ENCODE measurements at regions not wholly inside any gene's neighbourhood (a gene's known extent, or its start where the extent isn't known, plus 50 kb on each side); places are given as distances from the start of the nearest gene placed in this dataset.

DNA sequence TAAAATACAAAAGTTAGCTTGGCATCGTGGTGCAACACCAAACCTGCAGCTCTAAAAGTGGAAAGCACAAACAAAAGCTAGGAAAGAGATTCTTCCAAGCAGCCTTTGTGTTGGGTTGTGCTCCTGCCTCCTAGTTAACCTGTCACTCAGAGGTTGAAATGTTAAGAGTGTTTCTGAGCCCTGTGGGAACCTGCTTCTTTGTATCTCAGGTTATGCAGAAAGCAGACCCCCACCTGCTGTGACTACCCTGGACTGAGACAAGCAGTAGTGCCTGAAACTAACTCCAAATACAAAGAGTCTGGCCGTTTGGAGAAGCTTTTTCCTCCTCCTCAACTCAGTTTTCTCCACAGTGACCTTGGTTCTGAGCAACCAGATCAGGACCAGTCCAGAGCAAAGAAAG lies 158.4 kb upstream of the CSNK1A1L start:
- H3K36me3 Mint-ChIP-seq (ENCODE audit: low read depth) = no peaks in the 10 kb centered on the region
- DNase-seq = no peak
- H3K27me3 Mint-ChIP-seq (ENCODE audit: low read depth) = no peaks in the 10 kb centered on the region
- CTCF ChIA-PET = no interaction called here
- no peaks in the 10 kb centered on the region for H3K4me1 Mint-ChIP-seq (ENCODE audit: low read depth)
- intact Hi-C loops (cut with micrococcal nuclease) = no loop called here
- no peak overlapping the region for H3K4me3 Mint-ChIP-seq
- H3K9me3 Mint-ChIP-seq = peaks cover 10% of the 10 kb centered on the region
- no peak overlapping the region for H3K27ac Mint-ChIP-seq

DNA sequence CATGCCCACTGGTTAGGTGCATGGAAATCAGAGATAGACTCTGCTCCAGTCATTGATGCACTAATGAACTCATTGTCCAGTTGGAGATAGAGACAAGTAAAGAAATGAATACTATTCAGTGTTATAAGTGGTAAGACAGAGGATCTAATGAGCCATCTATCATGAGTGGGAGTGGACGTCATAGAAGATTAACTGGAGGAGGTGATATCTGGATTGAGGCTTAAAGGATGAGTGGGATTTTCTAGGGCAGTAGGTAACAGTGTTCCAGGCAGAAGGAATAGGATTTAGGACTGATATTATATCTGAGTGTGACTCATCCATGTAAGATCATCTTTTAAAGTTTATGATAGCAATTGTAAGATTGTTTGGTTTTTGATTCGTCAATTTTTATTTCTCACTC lies 152.2 kb upstream of the CSNK1A1L start:
- no peak overlapping the region for H3K4me3 Mint-ChIP-seq
- no peak for DNase-seq
- H3K36me3 Mint-ChIP-seq (ENCODE audit: low read depth) = no peaks in the 10 kb centered on the region
- no peaks in the 10 kb centered on the region for H3K27me3 Mint-ChIP-seq (ENCODE audit: low read depth)
- H3K9me3 Mint-ChIP-seq = peaks cover 13% of the 10 kb centered on the region
- CTCF ChIA-PET = no interaction called here
- H3K27ac Mint-ChIP-seq = no peak overlapping the region
- intact Hi-C loops (cut with micrococcal nuclease) = no loop called here
- H3K4me1 Mint-ChIP-seq (ENCODE audit: low read depth) = no peaks in the 10 kb centered on the region

DNA sequence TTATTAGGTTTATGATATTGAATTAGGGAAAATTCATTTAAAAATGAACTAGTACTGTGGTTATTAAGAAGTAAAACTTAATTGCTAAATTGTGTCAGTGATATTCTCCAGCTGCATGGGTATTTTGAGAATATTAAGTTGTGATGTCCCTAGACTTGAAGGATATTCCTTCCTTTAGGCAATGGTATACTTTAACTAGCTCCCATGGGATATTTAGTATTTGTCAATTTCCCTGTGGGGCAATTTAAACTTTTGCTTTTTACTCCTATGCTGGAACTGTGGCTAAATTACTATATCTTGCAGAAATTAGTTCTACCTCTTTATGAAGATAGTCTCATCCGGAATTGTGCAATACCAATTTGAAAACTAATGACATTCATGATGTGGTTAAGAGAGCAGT lies 151.6 kb upstream of the CSNK1A1L start:
- no peak overlapping the region for H3K4me3 Mint-ChIP-seq
- no peaks in the 10 kb centered on the region for H3K4me1 Mint-ChIP-seq (ENCODE audit: low read depth)
- CTCF ChIA-PET = no interaction called here
- no peak overlapping the region for H3K27ac Mint-ChIP-seq
- intact Hi-C loops (cut with micrococcal nuclease) = no loop called here
- peaks cover 13% of the 10 kb centered on the region for H3K9me3 Mint-ChIP-seq
- no peak for DNase-seq
- H3K27me3 Mint-ChIP-seq (ENCODE audit: low read depth) = no peaks in the 10 kb centered on the region
- H3K36me3 Mint-ChIP-seq (ENCODE audit: low read depth) = no peaks in the 10 kb centered on the region

DNA sequence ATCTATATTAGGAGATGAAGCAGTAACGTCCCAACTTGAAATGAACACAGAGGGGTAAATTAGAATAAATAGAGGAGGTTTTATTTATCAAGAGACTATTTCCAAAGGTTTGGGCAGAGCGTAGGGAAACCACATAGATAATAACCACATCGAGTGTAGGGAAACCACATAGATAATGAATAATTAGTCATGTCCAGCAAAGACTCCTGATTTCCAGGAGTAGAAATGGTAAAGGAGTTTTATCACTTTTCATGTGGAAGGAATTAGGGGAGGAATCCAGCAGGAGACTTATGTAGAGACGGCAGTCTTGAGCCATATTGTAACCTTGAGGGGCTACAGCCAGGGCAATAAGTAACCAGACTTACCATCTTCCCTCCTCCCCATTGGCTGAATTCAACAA lies 136.3 kb upstream of the CSNK1A1L start:
- Mint-ChIP-seq H3K9me3 (peaks cover 14% of the 10 kb centered on the region), H3K4me3 (no peak overlapping the region), H3K4me1 (ENCODE audit: low read depth) (no peaks in the 10 kb centered on the region), H3K36me3 (ENCODE audit: low read depth) (no peaks in the 10 kb centered on the region), H3K27ac (no peak overlapping the region), H3K27me3 (ENCODE audit: low read depth) (no peaks in the 10 kb centered on the region)
- no peak for DNase-seq
- CTCF ChIA-PET = no interaction called here
- intact Hi-C loops (cut with micrococcal nuclease) = no loop called here

DNA sequence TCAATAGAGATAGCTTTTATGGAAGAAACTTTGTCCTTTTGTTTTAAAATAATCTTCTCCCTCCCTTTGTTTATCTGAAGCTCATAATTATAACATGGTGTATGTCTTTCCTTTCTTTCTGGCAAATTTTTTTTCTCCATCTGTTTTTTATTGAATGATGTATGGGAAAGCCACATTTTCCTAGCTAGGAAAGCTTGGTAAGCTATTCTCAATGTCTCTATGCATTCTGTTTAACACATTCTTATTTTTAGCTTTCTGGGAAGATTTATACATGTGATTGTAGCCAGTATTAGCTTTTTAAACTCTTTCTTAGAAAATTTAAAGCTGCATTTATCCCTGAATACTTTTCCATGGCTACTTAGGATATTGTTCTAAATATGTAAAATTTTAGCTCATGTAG lies 124.9 kb upstream of the CSNK1A1L start:
- Mint-ChIP-seq H3K36me3 (ENCODE audit: low read depth) (no peaks in the 10 kb centered on the region), H3K9me3 (peaks cover 10% of the 10 kb centered on the region), H3K4me3 (no peak overlapping the region), H3K27ac (no peak overlapping the region), H3K4me1 (ENCODE audit: low read depth) (no peaks in the 10 kb centered on the region), H3K27me3 (ENCODE audit: low read depth) (no peaks in the 10 kb centered on the region)
- intact Hi-C loops (cut with micrococcal nuclease) = no loop called here
- CTCF ChIA-PET = no interaction called here
- no peak for DNase-seq

DNA sequence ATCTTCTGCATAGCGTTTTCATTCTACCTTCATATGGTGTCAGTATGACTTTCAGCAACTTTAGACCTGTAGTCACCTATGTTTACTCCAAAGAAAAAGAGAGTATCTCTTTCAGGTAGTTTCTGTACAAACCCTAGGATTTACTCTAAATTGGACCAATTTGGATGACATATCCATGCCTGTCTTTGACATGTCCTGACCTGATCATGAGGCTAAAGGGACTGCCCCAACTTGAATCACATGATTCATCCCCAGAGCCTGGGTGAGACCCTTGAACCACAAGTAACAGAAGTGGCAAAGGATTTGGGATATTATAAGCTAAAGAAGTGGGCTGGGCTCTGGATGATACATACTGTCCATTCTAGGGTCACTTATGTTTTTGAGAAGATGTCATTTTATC lies 124.5 kb upstream of the CSNK1A1L start:
- DNase-seq = no peak
- no peaks in the 10 kb centered on the region for H3K4me1 Mint-ChIP-seq (ENCODE audit: low read depth)
- H3K36me3 Mint-ChIP-seq (ENCODE audit: low read depth) = no peaks in the 10 kb centered on the region
- no peak overlapping the region for H3K4me3 Mint-ChIP-seq
- CTCF ChIA-PET = no interaction called here
- H3K27me3 Mint-ChIP-seq (ENCODE audit: low read depth) = no peaks in the 10 kb centered on the region
- peaks cover 10% of the 10 kb centered on the region for H3K9me3 Mint-ChIP-seq
- intact Hi-C loops (cut with micrococcal nuclease) = no loop called here
- H3K27ac Mint-ChIP-seq = no peak overlapping the region

DNA sequence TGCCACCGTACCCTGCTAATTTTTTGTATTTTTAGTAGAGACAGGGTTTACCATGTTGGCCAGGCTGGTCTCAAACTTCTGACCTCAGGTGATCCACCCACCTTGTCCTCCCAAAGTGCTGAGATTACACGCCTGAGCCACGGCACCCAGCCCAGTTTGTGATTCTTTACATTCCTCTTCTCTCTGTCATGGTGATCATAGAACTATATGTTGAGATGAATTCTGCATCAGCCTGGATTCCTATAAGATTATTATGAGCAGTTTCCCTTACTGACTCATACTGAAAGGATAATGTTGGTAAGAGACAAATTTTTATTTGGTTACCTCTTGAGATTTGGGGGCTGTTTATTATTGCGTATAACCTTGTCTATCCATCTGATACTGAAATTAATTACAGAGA lies 121.5 kb upstream of the CSNK1A1L start:
- CTCF ChIA-PET = no interaction called here
- no peaks in the 10 kb centered on the region for H3K27me3 Mint-ChIP-seq (ENCODE audit: low read depth)
- no peak for DNase-seq
- peaks cover 11% of the 10 kb centered on the region for H3K9me3 Mint-ChIP-seq
- no peak overlapping the region for H3K4me3 Mint-ChIP-seq
- H3K36me3 Mint-ChIP-seq (ENCODE audit: low read depth) = no peaks in the 10 kb centered on the region
- H3K27ac Mint-ChIP-seq = no peak overlapping the region
- intact Hi-C loops (cut with micrococcal nuclease) = no loop called here
- H3K4me1 Mint-ChIP-seq (ENCODE audit: low read depth) = no peaks in the 10 kb centered on the region

DNA sequence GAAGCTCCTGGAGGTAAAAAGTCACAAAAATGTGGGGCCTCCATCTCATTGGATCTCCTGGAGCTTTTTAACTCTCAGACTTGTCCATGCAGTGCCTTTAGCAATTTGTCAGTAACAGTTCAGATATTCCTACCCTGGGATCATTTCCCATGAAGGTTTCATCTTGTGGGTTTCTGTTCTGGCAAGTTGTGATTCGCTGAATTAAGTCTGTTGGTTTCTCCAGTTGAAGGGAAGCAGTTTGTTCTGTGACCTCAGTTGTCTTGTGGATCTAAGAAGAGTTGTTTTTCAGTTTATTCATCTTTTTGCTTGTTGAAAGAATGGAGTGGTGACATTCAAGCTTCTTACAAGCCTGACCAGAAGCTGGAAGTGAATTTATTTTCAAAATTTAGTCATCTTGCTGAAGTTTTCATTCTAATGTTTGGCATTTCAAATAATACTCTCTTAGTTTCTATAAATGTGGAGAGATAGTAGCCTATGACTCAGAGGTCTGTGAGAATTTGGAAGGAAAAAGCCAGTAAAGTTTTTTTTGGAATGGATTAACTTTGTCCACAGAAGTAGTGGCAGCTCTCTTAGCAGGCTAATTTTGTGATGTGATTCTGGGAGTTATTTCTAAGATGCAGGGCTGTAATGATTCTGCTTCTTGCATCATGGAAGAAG lies 120.1 kb upstream of the CSNK1A1L start:
- Mint-ChIP-seq H3K27ac (no peak overlapping the region), H3K36me3 (ENCODE audit: low read depth) (no peaks in the 10 kb centered on the region), H3K27me3 (ENCODE audit: low read depth) (no peaks in the 10 kb centered on the region), H3K9me3 (peaks cover 11% of the 10 kb centered on the region), H3K4me3 (no peak overlapping the region), H3K4me1 (ENCODE audit: low read depth) (no peaks in the 10 kb centered on the region)
- DNase-seq = no peak
- intact Hi-C loops (cut with micrococcal nuclease) = no loop called here
- CTCF ChIA-PET = interaction anchor here (0.6 kb wide), 1 partner anchor 18 kb away, joined by 3 read pairs; no protein-coding TSS in a partner anchor

DNA sequence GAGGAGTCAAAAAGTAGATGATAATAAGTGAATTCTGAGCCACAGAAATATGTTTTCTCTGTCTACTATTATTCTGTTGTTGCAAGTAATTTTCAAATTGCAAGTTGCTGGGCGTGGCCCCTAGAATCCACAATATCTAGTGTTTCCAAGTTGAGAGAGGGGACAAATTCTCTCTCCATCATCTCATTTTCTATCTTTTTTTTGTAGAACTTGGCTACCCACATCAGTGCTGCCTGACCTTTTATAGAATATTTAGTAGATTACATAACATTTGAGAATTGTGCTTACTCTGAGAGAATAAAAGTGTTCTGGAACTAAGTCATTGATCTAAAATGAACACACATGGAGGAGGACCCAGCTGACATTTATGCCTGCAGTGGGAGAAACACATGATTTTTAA lies 110.9 kb upstream of the CSNK1A1L start:
- CTCF ChIA-PET = no interaction called here
- H3K27me3 Mint-ChIP-seq (ENCODE audit: low read depth) = no peaks in the 10 kb centered on the region
- H3K9me3 Mint-ChIP-seq = no peaks in the 10 kb centered on the region
- no peak overlapping the region for H3K27ac Mint-ChIP-seq
- DNase-seq = no peak
- no peaks in the 10 kb centered on the region for H3K4me1 Mint-ChIP-seq (ENCODE audit: low read depth)
- no peaks in the 10 kb centered on the region for H3K36me3 Mint-ChIP-seq (ENCODE audit: low read depth)
- H3K4me3 Mint-ChIP-seq = no peak overlapping the region
- intact Hi-C loops (cut with micrococcal nuclease) = no loop called here

DNA sequence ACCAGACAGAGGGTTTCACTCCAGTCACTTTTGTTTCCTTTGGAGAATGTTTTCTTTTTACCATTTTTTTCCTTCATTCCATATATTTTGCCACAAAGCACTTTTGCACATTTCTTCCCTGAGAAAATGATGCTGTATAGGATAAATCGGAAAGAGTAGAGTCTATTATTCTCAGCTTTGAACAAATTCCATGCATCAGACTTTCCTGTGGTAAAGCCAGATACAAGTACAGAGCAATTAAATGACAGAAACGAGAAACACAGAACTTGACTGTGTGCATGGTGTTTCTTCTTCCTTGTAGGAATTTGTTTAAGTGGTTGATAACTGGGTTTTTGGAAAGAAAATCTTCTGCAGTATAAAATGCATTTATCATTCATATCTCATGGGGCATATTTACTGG lies 107.4 kb upstream of the CSNK1A1L start:
- no peak for DNase-seq
- H3K36me3 Mint-ChIP-seq (ENCODE audit: low read depth) = no peaks in the 10 kb centered on the region
- CTCF ChIA-PET = no interaction called here
- H3K4me1 Mint-ChIP-seq (ENCODE audit: low read depth) = no peaks in the 10 kb centered on the region
- intact Hi-C loops (cut with micrococcal nuclease) = no loop called here
- no peak overlapping the region for H3K4me3 Mint-ChIP-seq
- H3K27ac Mint-ChIP-seq = no peak overlapping the region
- H3K27me3 Mint-ChIP-seq (ENCODE audit: low read depth) = no peaks in the 10 kb centered on the region
- H3K9me3 Mint-ChIP-seq = no peaks in the 10 kb centered on the region

DNA sequence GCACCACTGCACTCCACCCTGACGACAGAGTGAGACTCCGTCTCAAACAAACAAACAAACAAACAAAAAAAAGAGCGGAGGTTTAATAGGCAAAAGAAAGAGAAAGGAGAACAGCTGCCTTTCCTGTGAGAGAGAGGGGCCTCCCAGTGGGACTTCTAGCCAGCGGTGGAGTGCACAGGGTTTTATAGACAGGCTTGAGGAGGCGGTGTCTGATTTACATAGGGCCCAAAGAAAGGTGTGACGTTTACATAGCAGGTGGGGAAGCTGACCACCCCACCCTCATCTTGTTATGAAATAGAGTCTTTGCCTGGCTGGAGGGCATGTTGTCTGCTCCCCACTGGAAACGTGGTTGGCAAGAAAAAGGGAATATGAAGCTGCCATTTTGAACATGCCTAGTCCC lies 106.0 kb upstream of the CSNK1A1L start:
- Mint-ChIP-seq H3K4me1 (ENCODE audit: low read depth) (no peaks in the 10 kb centered on the region), H3K36me3 (ENCODE audit: low read depth) (no peaks in the 10 kb centered on the region), H3K27me3 (ENCODE audit: low read depth) (no peaks in the 10 kb centered on the region), H3K27ac (no peak overlapping the region), H3K4me3 (no peak overlapping the region), H3K9me3 (no peaks in the 10 kb centered on the region)
- no peak for DNase-seq
- intact Hi-C loops (cut with micrococcal nuclease) = no loop called here
- CTCF ChIA-PET = no interaction called here

DNA sequence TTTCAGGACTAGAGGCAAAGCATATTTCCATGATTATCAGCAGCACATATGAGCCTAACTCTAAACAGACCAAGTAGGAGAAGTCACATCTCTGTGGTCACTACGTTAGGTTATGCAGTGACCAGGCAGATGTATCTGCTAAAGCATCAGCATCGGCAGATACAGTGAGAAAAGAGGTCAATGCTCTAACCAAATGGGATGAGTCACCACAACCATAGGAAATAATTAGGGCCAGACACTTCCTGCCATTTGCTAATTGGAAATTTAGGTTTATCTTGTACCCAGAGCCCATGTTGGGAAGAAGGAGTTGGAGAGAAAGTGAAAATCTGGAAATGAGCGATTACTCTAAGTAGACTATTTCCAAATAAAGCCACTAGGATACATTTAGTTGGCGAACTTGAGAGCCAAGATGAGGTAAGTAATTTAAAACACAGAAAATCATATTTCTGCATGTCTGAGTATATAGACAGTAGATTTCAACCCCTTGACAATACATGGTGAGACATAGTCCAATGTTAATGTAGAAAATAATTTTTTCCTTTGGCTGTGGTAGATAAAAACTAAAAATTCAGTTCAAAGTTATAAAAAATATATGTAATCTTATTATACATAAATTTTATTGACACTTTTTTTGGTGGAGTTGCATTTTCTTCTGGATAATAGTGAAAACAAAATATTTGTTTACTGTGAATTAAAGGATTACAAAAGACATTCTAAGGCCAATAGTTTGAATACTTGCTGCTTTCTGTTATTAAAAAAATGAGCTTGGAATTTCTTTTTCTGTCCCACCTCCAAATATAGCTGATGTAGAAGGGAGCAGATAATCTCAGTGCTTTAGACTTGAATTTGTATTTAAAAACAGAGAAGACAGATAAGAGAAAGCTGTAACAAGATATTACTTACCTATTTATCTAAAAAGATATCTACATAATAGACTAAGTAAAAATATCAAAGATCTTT lies 104.4 kb upstream of the CSNK1A1L start:
- intact Hi-C loops (cut with micrococcal nuclease) = no loop called here
- Mint-ChIP-seq H3K4me3 (no peak overlapping the region), H3K36me3 (ENCODE audit: low read depth) (no peaks in the 10 kb centered on the region), H3K9me3 (no peaks in the 10 kb centered on the region), H3K4me1 (ENCODE audit: low read depth) (no peaks in the 10 kb centered on the region), H3K27ac (no peak overlapping the region), H3K27me3 (ENCODE audit: low read depth) (no peaks in the 10 kb centered on the region)
- no peak for DNase-seq
- CTCF ChIA-PET = no interaction called here
